ENCODE measurements at regions not wholly inside any gene's neighbourhood (a gene's known extent, or its start where the extent isn't known, plus 50 kb on each side); places are given as distances from the start of the nearest gene placed in this dataset.

GRCh38 chr3:72336114-72336651, 512.1 kb downstream of the SHQ1 start:
- no peak for DNase-seq (ENCODE audit: low spot score)
- FAIRE-seq: no peak

GRCh38 chr3:72335458-72336095, 512.7 kb downstream of the SHQ1 start:
- FAIRE-seq (no peak), DNase-seq (ENCODE audit: low spot score) (no peak)

- DNase-seq (ENCODE audit: low spot score) (no peak), FAIRE-seq (no peak)
Observed at GRCh38 chr3:72334681-72335457, 513.4 kb downstream of the SHQ1 start.

DNA sequence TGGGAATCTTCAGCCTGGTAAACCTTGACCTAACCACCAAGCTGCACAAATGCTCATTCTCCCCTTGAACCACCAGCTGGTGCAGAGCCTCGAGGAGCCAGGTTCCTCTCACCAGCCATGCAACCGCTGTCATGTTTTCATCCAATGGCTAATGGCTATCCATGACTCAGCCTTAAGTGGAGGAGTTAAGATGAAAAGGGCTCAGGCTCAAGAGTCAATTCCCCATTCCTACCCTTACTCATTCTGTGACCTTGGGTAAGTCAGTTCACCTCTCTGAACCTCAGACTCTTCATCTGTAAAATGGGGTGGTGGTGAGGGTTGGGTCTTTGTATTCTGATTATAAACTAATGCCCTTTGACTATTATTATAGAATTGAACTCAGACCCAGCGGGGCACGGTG, 515.6 kb downstream of the SHQ1 start:
- DNase-seq (ENCODE audit: low spot score) (no peak), FAIRE-seq (no peak)

DNA sequence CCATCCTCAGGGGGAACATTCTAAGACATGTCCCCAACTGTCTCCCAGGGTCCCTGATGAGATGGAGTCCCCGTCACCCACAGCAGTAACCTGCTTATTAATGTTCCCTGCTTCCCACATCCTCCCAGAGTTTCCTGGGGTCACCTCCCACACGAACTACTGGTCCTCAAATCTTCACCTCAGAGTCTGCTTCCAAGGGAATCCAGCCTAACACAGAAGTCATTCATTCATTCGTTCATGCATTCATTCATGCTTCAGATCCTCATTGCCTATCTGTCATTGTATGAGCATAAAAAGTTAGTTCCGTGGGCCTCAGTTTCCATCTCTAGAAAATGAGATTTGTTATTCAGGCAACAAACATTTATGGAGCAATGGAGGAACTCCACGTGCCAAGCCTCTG, 516.2 kb downstream of the SHQ1 start:
- FAIRE-seq: no peak
- no peak for DNase-seq (ENCODE audit: low spot score)

DNA sequence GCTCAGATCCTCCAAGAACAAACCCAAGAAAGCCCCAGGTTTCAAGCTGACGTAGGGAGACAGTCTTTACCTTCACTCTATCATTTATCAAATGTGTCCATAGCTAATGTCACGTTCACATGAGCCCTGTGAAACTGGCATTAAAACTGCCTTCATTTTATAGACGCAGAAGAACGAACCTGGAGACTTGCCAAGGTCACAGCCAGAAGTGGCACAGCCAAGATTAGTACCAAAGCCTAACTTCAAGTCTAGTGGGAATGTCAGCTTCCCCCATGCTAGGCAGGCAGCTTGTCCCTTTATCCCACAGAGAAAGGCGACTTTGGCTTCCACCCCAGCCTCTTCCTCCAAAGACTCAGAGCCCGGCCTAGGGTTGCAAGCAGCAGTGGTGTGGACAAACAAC, 517.2 kb downstream of the SHQ1 start:
- no peak for DNase-seq (ENCODE audit: low spot score)
- FAIRE-seq: no peak

GRCh38 chr3:72329354-72329753, 518.9 kb downstream of the SHQ1 start:
- DNase-seq (ENCODE audit: low spot score) (no peak), FAIRE-seq (no peak)

DNA sequence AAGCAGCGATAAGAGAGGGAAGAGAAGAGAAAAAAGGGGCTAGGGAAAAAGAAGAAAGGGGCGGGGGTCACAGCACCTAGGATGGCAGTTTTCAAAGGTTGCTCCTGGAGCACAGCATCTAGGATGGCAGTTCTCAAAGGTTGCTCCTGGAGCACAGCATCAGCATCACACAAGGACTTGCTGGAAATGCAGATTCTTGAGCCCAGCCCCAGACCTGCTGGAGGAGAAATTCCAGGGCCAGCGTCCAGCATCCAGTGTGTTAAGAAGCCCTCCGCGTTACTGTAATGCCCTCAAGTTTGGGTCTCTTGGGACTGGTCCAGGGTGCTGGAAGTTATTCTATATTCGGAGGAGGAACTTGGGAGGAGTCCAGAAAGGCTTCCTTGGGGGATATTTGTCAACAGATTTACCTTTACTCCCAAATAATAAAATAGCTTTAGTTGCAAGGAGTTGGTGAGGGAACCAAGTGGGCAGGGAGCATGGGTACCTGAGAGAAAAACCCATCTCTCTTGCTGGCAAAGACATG, 519.4 kb downstream of the SHQ1 start:
- FAIRE-seq: no peak
- DNase-seq (ENCODE audit: low spot score): no peak

GRCh38 chr3:72327008-72327407, 521.2 kb downstream of the SHQ1 start:
- DNase-seq (ENCODE audit: low spot score) (no peak), FAIRE-seq (no peak)

DNA sequence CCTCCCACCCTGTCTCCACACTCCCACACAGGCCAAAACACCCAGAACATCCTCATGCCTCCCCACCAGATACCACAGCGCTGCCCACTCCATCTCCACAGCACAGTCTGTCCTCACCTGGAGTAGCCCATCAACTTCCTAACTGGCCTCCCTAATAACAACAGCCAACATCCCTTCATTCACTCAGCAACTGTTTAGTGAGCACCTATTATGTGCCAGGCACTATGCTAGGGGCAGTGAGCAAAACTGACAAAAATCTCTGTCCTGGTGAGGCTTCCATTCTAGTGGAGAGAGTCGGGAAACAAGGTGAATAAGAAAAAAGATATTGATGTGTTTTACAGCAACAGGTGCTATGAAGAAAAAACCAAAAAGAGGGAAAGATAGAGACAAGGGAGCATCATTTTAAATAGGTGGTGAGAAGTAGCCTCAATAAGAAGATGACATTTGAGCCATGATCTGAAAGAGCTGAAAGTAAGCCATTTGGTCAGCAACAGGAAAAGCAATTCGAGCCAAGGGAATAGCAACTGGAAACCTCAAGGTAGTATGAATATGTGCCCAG, 523.9 kb downstream of the SHQ1 start:
- DNase-seq (ENCODE audit: low spot score) (no peak), FAIRE-seq (no peak)

GRCh38 chr3:72323773-72324172, 524.5 kb downstream of the SHQ1 start:
- FAIRE-seq (no peak), DNase-seq (ENCODE audit: low spot score) (no peak)

GRCh38 chr3:72322264-72322976, 525.8 kb downstream of the SHQ1 start:
- FAIRE-seq (no peak), DNase-seq (ENCODE audit: low spot score) (no peak)

- FAIRE-seq (no peak), DNase-seq (ENCODE audit: low spot score) (no peak)
Observed at GRCh38 chr3:72320955-72321303, 527.3 kb downstream of the SHQ1 start.

DNA sequence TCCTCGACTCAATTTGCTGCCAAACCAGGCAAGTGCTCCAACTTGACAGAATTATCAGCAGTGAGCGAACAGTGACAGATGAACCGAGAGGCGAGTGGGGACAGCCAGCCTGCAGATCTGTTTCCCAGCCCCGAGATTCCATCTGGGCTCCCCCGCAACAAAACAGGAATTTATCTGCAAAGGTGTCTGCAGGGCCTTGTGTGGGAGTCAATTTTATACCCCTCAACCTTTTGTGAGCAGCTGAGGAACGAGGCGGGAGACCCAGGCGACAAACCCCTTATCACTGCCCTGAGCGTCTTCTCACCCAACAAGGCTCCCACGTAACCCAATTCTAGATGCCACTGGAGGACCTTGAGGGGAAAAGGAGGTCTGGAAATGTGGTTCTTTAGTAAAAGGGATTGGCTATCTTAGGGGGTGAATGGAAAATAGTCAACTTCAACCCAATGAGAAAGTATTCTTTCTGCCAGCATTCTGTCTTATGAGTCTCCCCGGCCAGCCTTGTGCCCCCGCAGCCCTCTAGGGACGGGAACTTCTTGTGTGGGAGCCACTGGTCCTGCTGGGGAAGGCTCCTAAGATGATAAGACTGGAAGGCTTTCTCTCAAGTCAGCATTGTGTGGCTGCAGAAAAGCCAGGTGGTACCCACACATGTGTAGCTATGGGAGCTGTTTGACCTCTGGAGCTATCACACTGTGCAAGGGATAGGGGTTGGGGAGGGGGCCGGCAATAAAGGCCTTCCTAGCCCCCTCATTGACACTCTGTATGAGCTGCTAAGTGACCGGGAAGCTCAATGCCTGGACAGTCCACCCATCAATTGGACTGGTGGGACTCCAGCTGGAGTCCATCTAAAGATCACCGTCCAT, 527.9 kb downstream of the SHQ1 start:
- FAIRE-seq (no peak), DNase-seq (ENCODE audit: low spot score) (no peak)

DNA sequence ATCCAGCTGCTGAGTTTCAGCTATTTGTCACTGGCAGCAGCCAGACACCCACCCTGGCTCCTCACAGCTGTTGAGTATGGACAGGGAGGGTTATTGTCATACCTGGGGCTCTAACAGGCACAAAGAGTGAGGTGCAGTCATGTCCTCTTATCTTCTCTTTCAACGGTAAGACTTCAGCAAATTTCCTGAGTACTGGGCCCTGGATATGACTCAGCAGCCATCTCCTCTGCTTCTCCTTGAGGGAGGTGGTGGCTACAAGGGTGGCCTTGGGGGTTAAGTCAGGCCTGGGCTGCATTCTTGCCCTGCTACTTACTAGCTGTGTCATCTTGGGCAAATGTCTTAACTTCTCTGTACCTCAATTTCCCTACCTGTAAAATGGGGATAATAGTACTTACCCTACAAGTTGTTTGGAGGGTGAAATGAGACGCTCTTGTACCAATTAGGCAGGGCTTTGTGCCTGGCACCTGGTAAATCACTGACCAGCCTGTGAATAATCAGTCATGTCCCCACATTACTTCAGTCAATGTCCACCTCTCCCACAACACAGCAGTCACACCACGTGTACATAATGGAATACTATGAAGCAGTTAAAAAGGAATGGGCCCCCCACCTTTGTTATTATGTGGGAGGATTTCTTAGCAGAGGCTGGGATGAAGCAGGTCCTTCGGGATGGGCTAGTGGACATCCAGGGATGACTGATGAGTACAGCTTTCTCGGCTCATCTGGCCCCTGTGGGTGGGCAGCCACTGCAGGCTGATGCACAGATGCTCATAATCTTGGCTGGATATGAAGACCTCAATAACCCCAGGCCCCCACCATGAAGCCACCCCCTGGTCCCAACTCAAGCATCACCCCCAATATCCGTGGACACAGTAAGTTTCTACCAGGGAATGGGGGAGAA, 528.8 kb downstream of the SHQ1 start:
- peak; percentile 16 for DNase-seq (ENCODE audit: low spot score)
- no peak for FAIRE-seq

DNA sequence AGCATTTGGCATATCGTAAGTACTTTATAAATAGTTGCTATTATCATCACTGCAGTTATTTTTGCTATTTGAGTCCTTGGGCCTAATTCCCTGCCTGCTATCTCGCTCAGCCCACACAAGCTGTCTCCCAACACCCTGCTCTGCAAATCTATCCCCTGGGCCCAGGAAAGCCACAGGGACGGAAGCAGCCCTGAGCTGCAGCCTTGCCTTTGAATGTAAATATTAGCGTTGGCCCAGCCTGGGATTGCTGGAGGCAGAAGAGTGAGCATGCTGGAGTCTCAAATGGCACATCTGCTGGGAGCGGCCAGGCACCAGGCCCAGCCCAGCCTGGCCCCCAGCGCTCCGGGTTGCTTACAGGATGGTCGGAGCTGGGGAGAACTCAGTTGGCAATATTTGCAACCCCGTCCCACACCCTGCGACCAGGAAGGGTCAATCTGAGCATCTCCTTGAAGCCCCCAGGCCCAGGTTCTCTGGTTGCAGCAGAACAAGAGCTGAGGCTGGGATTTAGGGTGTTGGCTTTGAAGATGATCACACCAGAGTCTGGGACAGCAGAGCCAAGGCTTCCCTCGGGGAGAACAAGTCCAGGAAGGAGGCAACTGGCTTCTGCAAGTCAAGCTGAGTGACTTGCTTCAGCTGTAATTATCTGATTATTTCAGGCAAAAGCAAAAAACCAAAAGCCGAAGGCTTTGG, 529.6 kb downstream of the SHQ1 start:
- DNase-seq (ENCODE audit: low spot score) (no peak), FAIRE-seq (no peak)

GRCh38 chr3:72317491-72317890, 530.8 kb downstream of the SHQ1 start:
- DNase-seq (ENCODE audit: low spot score): no peak
- FAIRE-seq: no peak

DNA sequence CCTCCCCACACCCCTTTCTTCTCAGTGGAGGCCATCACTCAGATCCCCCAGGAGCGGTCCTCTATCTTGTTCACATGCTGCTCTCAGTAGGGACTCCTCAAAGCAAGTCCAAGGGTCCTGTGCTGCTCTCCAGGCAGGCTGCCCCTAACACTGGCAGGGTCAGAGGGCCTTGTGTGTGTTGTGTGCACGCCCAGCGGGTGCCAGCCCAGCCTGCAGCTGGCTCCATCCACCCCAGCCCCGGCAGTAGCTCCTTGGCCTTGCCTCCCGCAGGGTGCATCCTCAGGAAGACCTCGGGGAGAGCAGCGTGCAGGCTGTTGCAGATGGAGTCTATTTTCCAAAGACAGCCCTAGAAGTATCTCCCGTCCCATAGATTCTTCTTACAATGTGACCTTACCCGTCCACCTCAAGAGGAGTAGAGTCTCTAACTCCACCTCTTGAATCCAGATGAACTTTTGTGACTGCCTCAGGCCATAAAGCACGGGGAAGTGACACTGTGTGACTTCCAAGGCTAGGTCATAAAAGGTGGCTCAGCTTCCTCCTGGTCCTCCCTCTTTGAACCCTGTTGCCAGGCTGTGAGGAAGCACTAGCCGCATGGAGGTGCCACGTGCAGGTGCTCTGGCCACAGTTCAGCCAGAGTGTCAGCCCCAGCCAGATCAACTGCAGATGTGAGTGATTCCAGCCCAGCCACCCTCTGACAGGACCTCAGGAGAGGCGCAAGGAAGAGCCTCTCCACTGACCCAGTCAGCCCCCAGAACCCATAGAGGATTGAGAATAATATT, 531.6 kb downstream of the SHQ1 start:
- no peak for FAIRE-seq
- DNase-seq (ENCODE audit: low spot score): no peak
